ENCODE measurements at regions not wholly inside any gene's neighbourhood (a gene's known extent, or its start where the extent isn't known, plus 50 kb on each side); places are given as distances from the start of the nearest gene placed in this dataset.
"Not testable (repeated sequence)": the region's sequence is repeated elsewhere in the genome, so short reads cannot be mapped to it uniquely, and the experiment has no call there.

DNA sequence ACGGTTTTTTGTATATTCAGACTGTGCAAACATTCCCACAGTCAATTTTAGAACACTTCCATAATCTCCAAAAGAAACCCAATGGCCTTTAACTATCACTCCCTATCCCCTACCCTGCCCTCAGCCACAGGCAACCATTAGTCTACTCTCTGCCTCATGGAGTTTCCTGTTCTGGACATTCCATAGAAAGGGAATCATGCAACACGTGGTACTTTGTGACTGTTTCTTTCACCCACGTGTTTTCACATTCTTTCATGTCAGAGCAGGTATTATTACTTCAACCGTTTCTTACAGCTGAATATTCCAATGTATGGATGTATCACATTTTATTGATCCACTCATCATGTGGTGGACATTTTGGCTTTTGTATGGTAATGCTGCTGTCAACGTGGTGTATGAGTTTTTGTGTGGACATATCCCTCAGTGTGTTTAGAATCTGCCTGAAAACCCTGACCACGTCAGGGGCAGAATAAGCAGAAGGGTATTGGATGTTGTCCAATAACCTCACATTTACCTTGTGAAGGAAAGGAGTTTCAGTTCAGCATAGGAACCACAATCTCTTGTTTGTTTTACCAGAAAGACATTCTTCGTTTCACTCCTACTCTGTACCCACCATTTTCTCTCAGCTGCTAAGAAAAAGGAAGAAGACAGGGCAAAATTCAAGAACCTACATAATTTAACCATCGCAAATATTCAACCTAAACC lies 107.5 kb upstream of the DYRK2 start:
- TF ChIP-seq, protein P1, sequence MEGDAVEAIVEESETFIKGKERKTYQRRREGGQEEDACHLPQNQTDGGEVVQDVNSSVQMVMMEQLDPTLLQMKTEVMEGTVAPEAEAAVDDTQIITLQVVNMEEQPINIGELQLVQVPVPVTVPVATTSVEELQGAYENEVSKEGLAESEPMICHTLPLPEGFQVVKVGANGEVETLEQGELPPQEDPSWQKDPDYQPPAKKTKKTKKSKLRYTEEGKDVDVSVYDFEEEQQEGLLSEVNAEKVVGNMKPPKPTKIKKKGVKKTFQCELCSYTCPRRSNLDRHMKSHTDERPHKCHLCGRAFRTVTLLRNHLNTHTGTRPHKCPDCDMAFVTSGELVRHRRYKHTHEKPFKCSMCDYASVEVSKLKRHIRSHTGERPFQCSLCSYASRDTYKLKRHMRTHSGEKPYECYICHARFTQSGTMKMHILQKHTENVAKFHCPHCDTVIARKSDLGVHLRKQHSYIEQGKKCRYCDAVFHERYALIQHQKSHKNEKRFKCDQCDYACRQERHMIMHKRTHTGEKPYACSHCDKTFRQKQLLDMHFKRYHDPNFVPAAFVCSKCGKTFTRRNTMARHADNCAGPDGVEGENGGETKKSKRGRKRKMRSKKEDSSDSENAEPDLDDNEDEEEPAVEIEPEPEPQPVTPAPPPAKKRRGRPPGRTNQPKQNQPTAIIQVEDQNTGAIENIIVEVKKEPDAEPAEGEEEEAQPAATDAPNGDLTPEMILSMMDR (conservative IDR thresholded peaks at IDR 0.05; ENCODE audit: low read depth) = no peak
- CTCF ChIA-PET = no interaction called here
- POLR2A ChIA-PET (ENCODE audit: low non-redundant PET) = no interaction called here
- no peak overlapping the region for H3K27ac ChIP-seq
- DNase-seq (ENCODE audit: low spot score) = peak; percentile 64

DNA sequence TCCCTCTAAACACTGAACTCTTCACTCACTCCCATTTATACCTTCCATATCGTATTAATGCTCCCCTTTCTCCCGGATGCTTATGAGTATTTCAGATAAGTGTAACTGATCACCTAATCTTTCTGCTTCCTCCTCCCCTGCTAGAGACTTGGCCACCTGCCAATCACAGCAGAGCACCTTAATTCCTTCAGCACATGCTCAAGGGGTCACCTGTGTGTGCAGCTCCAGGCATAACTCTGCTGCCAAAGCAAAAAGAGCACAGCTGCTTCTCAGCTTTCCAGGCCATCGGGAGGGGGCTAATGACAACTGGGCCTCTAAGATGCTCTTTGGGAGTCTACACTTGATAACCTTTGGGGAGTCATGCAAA lies 106.9 kb upstream of the DYRK2 start:
- TF ChIP-seq, protein P1 (conservative IDR thresholded peaks at IDR 0.05; ENCODE audit: low read depth) = no peak
- CTCF ChIA-PET = no interaction called here
- DNase-seq (ENCODE audit: low spot score) = no peak
- no peak overlapping the region for H3K27ac ChIP-seq
- POLR2A ChIA-PET (ENCODE audit: low non-redundant PET) = no interaction called here

DNA sequence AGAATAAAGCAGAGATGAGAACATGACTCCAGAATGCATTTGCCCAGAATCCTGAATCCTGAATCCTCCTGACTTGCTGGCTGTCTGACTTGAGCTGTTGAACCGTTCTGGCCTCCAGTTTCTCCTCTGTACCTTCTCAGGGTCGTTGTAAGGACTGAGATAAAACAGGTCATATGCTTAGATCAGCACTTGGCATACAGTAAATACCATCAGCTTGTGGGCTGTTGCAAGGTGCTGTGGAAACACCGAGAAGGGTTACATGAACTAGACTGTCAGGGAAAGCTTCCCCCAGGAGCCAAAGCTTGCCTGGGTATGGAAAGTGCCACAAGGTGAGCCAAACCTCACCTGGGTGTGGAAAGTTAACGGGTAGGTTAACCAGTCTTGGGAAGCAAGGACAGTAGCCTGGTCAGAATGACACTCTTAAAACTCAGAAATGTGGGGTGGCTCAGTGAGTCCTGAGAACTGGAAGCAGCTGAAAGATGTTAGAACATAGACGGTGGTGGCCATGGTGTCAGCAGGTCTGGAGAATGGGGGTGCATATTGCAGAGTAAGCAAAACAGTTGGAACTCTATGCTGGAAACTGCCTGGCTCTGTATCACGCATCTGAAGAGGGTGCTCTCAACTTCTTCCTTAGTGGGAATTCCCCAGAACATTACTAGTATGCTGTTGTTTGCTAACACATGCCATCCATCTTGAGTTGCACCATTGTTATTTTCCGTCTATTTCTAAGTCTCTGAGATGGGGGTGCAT lies 105.3 kb upstream of the DYRK2 start:
- TF ChIP-seq, protein P1 (conservative IDR thresholded peaks at IDR 0.05; ENCODE audit: low read depth) = no peak
- ChIA-PET CTCF (interaction anchor here (0.8 kb wide), 1 partner anchor 68 kb away, joined by 5 read pairs; no protein-coding TSS in a partner anchor), POLR2A (ENCODE audit: low non-redundant PET) (no interaction called here)
- no peak for DNase-seq (ENCODE audit: low spot score)
- no peak overlapping the region for H3K27ac ChIP-seq

DNA sequence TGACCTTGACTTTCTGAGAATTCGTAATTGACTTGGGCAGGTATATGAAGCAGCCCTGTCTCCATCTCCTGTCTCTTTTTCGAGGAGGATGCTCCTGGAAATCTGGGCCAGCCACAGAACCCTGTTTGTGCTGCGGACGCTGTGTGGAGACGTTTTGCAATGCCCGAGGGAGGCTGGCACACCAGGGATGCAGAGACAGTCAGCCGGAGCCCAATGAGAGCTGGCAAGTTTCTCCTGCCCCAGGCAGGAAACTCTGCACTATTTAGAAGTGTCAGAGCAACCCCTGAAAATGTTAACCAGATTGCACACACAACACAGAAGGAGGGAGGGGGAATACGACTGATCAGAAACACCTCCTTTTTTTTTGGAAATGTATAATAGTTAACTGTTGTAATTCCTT lies 103.2 kb upstream of the DYRK2 start:
- CTCF ChIA-PET = no interaction called here
- POLR2A ChIA-PET (ENCODE audit: low non-redundant PET) = no interaction called here
- no peak for DNase-seq (ENCODE audit: low spot score)
- H3K27ac ChIP-seq = no peak overlapping the region
- TF ChIP-seq, protein P1 (conservative IDR thresholded peaks at IDR 0.05; ENCODE audit: low read depth) = no peak

DNA sequence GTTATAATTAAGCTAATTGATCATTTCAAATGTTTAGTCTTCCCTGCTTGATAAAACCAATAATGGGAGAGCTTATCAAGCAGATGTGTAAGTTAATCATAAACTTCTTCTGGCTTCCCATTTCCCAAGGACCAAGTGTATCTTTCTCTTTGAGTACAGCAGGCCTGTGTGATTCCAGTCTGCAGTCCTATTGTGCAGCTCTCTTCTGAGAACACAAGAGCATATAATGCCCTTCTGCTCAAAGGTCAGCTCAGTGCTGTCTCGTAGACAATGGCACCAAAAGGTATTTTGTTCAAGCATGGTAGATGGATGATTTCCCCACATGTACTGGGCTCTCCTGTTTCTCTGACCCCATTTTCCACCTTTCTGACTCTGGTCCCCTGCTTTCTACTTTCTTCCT lies 101.8 kb upstream of the DYRK2 start:
- TF ChIP-seq, protein P1 (conservative IDR thresholded peaks at IDR 0.05; ENCODE audit: low read depth) = no peak
- CTCF ChIA-PET = no interaction called here
- DNase-seq (ENCODE audit: low spot score) = no peak
- POLR2A ChIA-PET (ENCODE audit: low non-redundant PET) = no interaction called here
- H3K27ac ChIP-seq = no peak overlapping the region

DNA sequence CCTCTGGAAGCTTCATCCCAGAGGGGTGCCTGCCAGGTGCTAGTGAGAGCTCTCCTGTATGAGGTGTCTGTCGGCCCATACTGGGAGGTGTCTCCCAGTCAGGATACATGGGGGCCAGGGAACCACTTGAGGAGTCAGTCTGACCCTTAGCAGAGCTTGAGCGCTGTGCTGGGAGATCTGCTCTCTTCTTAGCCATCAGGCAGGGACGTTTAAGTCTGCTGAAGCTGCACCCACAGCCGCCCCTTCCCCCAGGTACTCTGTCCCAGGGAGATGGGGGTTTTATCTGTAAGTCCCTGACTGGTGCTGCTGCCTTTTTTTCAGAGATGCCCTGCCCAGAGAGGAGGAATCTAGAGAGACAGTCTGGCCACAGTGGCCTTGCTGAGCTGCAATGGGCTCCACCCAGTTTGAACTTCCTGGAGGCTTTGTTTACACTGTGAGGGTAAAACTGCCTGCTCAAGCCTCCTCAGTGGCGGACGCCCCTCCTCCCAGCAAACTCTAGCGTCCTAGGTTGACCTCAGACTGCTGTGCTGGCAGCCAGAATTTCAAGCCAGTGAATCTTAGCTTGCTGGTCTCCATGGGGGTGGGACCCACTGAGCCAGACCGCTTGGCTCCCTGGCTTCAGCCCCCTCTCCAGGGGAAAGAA lies 93.3 kb upstream of the DYRK2 start:
- DNase-seq (ENCODE audit: low spot score); H3K27ac ChIP-seq; POLR2A ChIA-PET (ENCODE audit: low non-redundant PET): not testable (repeated sequence)
- CTCF ChIA-PET = interaction anchor here (0.7 kb wide), 1 partner anchor 227 kb away, joined by 8 read pairs; no protein-coding TSS in a partner anchor

DNA sequence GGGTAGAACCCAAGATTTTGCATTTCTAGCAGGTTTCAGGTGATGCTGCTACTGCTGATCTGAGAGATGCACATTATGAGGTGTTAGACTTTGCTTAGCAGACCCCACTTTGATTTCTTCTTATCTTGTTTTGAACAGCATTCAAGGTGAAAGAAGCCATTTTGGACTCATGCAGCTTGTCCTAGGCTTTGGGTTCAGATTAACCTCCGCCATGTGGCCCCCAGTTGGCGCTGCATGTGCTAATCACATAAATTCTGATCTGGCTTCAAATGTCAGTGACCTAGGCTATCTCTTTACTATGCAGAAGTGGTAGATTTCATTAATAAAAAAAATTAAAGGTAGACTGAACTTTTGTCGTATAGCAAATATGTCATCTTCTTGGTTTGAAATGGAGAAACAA lies 89.8 kb upstream of the DYRK2 start:
- TF ChIP-seq, protein P1 (conservative IDR thresholded peaks at IDR 0.05; ENCODE audit: low read depth) = no peak
- ChIA-PET POLR2A (ENCODE audit: low non-redundant PET) (no interaction called here), CTCF (interaction anchor here (0.6 kb wide), 1 partner anchor 1395 kb away, joined by 3 read pairs; no protein-coding TSS in a partner anchor)
- no peak for DNase-seq (ENCODE audit: low spot score)
- H3K27ac ChIP-seq = no peak overlapping the region

Measured in RWPE1 (cell line).